ENCODE measurements at regions not wholly inside any gene's neighbourhood (a gene's known extent, or its start where the extent isn't known, plus 50 kb on each side); places are given as distances from the start of the nearest gene placed in this dataset.

DNA sequence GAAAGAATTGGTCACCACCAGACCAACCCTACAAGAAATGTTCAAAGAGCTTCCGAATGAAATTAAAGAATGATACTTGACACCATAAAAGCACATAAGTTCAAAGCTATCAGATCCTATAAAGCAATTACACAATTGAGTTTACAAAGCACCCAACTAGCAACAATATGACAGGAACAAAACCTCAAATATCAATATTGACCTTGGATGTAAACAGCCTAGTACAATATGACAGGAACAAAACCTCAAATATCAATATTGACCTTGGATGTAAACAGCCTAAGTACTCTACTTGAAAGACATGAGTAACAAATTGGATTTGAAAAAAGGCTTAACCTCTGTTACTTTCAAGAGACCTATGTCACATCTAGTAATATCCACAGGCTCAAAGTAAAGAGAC lies 1201.4 kb downstream of the XPNPEP1 start:
- TF ChIP-seq, protein P1, sequence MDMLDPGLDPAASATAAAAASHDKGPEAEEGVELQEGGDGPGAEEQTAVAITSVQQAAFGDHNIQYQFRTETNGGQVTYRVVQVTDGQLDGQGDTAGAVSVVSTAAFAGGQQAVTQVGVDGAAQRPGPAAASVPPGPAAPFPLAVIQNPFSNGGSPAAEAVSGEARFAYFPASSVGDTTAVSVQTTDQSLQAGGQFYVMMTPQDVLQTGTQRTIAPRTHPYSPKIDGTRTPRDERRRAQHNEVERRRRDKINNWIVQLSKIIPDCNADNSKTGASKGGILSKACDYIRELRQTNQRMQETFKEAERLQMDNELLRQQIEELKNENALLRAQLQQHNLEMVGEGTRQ (IDR thresholded peaks at IDR 0.05; ENCODE audit: low read depth, low read length), result no peak
- no peak overlapping the region for H4K8ac ChIP-seq (ENCODE audit: low read depth in 2 of 2, low read length in 2 of 2)
- dilution Hi-C loops (cut with HindIII; ENCODE audit: low sequenced_read_pairs, unreplicated experiment) (no loop called here), in situ Hi-C loops (cut with MboI; ENCODE audit: low sequenced_read_pairs) (no loop called here), intact Hi-C loops (cut with micrococcal nuclease) (no loop called here)
- no peak overlapping the region for H3K4me2 ChIP-seq (ENCODE audit: low read depth, low read length)
- H2BK15ac ChIP-seq (ENCODE audit: low read depth, low read length), result no peak overlapping the region
- no peak overlapping the region for H2BK120ac ChIP-seq (ENCODE audit: low read depth, low read length)
- peaks cover 5% of the 10 kb centered on the region for H3K9me3 ChIP-seq (ENCODE audit: control insufficient read depth, insufficient read depth, low read length)
- H3K9ac ChIP-seq (ENCODE audit: low read depth, low read length), result no peak overlapping the region
- no peak overlapping the region for H3K4ac ChIP-seq (ENCODE audit: low read depth, low read length)
- 33% methylated on average over 1 of the region's 1 CpG; no CpG with 5 or more reads in 1 of the 2 experiments for WGBS, 2 experiments (ENCODE audit: extremely low coverage in 2 of 2, insufficient read length in 1 of 2)
- no peak overlapping the region for H2AK5ac ChIP-seq (ENCODE audit: low read depth, low read length)
- no peaks in the 10 kb centered on the region for H3K4me1 ChIP-seq (ENCODE audit: control insufficient read depth, insufficient read depth, low read length)
- H3K14ac ChIP-seq (replicated peaks; ENCODE audit: low read depth, low read length), result no peak overlapping the region
- no peak overlapping the region for H2BK20ac ChIP-seq (ENCODE audit: low read depth, low read length)
- DNase-seq (no peak), ATAC-seq (ENCODE audit: low read depth) (no peak)
- H3K23ac ChIP-seq (ENCODE audit: low read depth, low read length), result no peak overlapping the region
- H3K56ac ChIP-seq (ENCODE audit: extremely low read depth, insufficient read depth, low read length), result no peak overlapping the region
- ChIA-PET CTCF (no interaction called here), POLR2A (ENCODE audit: unreplicated experiment) (no interaction called here)
- no peak overlapping the region for H3K27ac ChIP-seq (ENCODE audit: insufficient read depth, low read length)
- H2AK9ac ChIP-seq (replicated peaks; ENCODE audit: low read depth, low read length, poor library complexity), result no peak overlapping the region
- no peaks in the 10 kb centered on the region for H3K27me3 ChIP-seq (ENCODE audit: control insufficient read depth, insufficient read depth, low read length)
- H4K5ac ChIP-seq (ENCODE audit: low read depth, low read length), result no peak overlapping the region
- H3K9me1 ChIP-seq (ENCODE audit: insufficient read depth, low read length), result no peaks in the 10 kb centered on the region
- no peak overlapping the region for H3K18ac ChIP-seq (ENCODE audit: low read depth, low read length)
- no peak overlapping the region for H2AFZ ChIP-seq (replicated peaks; ENCODE audit: low read length, poor library complexity)
- H4K91ac ChIP-seq (ENCODE audit: insufficient read depth, low read depth, low read length), result no peak overlapping the region
- no peaks in the 10 kb centered on the region for H3K79me1 ChIP-seq (ENCODE audit: low read depth in 1 of 2, low read length in 2 of 2)
- no peak overlapping the region for H2BK5ac ChIP-seq (ENCODE audit: low read depth, low read length, poor library complexity, severe bottlenecking)
- no peaks in the 10 kb centered on the region for H4K20me1 ChIP-seq (ENCODE audit: insufficient read depth, low read length)
- no peaks in the 10 kb centered on the region for H3K36me3 ChIP-seq (ENCODE audit: control insufficient read depth, insufficient read depth, low read length)
- no TSS peak for BruUV-seq (replicated peaks)
- no peak overlapping the region for H3K4me3 ChIP-seq (ENCODE audit: insufficient read depth, low read depth, low read length)

Measured in IMR-90 (cell line).